Stimulated activated CD8-positive, alpha-beta memory T cell treated with anti-CD3 and anti-CD28 coated beads, Interleukin-4, amount 100 ng/mL, for 1 hour (primary cell): ENCODE measurements at regions not wholly inside any gene's neighbourhood (a gene's known extent, or its start where the extent isn't known, plus 50 kb on each side); places are given as distances from the start of the nearest gene placed in this dataset.
"Not testable (repeated sequence)": the region's sequence is repeated elsewhere in the genome, so short reads cannot be mapped to it uniquely, and the experiment has no call there.

Experiments
- DNase-seq, 2 donors: peaks; one replicate each; pipeline ENCODE4 v3.0.0-alpha.2; 2020; ENCODE audit warnings: low read depth in 2 of 2, low spot score in 1 of 2

DNA sequence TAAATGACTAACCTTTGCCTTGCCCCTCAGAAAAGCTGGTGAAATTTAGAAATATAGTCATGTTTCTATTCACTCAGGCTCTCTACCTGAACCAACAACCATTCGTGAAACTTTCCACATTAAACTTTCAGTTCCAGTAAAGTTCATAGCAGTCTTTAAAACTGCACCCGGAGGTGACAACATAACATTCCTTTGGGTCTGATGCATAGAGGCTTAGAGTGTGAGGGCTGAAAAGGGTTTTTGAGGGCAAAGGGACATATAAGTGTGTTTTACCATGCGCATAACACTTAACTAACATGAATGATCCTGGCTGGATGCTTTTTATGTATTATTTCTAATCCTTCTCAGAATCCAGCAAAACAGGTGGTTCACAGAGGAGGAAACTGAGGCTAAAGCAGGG, 471.7 kb upstream of the MCTP2 start:
- DNase-seq, result no peak

GRCh38 chr15:93758824-93759223, 472.5 kb upstream of the MCTP2 start:
- DNase-seq, result no peak

DNA sequence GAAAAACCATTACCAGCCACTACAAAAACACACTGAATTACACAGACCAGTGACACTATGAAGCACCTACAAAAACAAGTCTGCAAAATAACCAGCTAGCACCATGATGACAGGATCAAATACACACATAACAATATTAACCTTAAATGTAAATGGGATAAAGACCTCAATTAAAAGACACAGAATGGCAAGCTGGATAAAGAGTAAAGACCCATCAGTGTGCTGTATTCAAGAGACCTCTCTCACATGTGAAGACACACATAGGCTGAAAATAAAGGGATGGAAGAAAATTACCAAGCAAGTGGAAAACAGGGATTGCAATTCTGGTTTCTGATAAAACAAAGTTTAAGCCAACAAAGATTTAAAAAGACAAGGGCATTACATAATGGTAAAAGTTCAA, 482.7 kb upstream of the MCTP2 start:
- no peak for DNase-seq

DNA sequence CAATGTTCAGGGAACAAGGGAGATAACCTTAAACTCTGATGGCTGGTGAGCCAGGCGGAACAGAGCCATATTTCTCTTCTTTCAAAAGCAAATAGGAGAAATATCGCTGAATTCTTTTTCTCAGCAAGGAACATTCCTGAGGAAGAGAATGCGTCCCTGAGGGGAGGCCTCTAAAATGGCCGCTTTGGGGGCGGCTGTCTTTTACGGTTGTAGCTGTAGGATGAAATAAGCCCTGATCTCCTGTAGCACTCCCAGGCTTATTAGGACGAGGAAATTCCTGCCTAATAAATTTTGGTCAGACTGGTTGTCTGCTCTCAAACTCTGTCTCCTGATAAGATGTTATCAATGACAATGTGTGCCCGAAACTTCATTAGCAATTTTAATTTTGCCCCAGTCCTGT, 496.4 kb upstream of the MCTP2 start:
- not testable (repeated sequence) for DNase-seq

- no peak for DNase-seq
Observed at GRCh38 chr15:93730724-93731123, 500.6 kb upstream of the MCTP2 start.

GRCh38 chr15:93722165-93722564, 509.2 kb upstream of the MCTP2 start:
- DNase-seq, result no peak

GRCh38 chr15:93720607-93721006, 510.8 kb upstream of the MCTP2 start:
- no peak for DNase-seq

GRCh38 chr15:93719921-93720351, 511.4 kb upstream of the MCTP2 start:
- no peak for DNase-seq

- DNase-seq, result no peak
Observed at GRCh38 chr15:93716615-93717231, 514.6 kb upstream of the MCTP2 start.

DNA sequence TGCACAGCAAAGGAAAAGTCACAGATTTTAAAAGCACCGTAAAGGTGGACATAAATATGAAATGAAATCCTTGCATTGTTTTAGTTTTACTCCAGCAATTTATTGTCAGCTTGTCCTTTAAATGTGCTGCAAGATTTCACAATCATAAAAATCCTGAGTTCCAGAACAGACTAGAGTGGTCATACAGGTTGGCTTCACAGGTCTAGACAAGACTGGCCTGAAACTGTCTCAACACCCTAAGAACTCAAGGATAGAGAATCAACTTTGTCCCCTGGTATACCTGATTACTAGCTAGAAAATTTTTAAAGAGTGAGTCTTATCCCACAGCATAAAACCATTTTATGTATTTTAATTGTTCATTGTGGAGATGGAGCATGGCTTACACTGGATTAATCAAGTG, 521.7 kb upstream of the MCTP2 start:
- DNase-seq, result no peak

DNA sequence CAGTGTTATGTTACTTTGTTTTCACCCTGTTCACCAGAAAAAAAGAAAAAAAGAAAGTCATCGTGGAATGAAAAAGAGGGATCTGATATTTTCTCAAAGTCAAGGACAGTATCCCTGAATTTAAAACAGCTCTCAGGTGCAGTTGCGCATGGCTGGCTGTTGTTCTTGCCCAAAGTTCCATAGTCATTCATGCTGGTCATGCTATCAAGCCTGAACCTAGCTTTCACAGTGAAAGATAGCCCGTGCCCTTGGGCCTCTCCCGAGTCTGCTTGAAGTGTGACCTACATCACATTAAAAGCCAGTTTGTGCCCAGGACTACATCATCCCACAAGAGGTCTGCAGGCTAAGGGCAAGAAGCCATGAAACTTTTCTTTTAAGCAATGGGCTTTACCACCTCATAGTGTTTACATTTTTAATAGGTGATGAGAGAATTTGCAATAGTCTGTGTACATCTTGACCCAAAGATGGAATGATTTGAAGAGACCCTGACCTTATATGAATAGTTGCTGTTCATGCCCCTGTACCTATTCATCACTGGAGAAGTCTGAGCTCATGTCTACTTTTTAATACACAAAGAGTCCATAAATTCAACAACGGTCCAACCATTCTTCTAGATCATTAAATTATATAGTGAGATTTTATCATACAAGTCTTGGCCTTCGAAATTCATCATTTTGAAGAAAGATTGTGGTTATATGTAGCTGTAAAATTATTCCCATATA, 522.5 kb upstream of the MCTP2 start:
- no peak for DNase-seq

DNA sequence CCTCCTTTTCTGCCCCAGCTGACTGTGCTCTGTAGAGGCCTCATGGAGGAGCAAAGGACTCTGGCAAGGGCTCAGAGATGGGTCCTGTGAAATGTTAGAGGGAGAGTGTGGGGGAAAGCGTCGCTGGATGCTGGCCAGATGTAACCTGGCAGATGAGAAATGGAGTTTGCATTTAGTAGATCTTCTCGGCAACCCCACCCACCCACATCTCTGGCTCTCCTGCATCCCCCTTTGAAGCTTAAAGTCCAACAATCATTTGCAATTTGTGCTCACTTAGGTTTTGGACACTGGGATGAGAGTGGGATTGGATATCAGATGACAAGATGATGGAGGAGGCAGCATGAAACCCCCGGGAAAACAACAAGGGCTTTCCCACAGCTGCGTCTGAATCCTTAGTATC, 523.6 kb upstream of the MCTP2 start:
- no peak for DNase-seq

DNA sequence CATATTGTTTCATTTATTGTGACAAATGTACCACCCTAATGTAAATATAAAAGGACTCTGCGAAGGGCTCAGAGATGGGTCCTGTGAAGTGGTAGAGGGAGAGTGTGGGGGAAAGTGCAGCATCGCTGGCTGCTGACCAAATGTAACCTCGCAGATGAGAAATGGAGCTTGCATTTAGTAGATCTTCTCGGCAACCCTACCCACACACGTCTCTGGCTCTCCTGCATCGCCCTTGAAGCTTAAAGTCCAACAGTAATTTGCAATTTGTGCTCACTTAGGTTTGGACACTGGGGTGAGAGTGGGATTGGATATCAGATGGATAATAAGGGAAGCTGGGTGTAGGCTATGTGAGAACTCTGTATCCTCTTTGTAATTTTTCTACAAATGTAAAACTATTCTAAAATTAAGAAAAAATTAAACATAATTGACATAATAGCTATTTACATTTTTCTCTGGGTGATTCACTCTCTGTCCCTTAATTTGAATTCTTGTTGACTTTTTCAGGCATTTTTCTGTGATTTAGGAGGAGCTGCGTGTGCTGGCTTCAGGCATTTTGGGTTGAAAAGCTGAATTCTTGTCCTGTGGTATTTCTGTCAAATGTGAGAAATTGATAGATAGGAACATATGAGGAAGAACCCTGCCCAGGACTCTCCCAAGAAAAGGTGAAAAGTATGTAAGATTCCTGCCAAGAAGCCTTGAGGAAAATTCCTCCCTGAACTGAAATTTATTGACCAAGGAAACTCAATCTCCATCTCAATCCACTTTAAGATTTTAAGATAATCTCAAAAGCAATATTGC, 524.7 kb upstream of the MCTP2 start:
- no peak for DNase-seq

- no peak for DNase-seq
Observed at GRCh38 chr15:93705753-93706455, 525.5 kb upstream of the MCTP2 start.

DNA sequence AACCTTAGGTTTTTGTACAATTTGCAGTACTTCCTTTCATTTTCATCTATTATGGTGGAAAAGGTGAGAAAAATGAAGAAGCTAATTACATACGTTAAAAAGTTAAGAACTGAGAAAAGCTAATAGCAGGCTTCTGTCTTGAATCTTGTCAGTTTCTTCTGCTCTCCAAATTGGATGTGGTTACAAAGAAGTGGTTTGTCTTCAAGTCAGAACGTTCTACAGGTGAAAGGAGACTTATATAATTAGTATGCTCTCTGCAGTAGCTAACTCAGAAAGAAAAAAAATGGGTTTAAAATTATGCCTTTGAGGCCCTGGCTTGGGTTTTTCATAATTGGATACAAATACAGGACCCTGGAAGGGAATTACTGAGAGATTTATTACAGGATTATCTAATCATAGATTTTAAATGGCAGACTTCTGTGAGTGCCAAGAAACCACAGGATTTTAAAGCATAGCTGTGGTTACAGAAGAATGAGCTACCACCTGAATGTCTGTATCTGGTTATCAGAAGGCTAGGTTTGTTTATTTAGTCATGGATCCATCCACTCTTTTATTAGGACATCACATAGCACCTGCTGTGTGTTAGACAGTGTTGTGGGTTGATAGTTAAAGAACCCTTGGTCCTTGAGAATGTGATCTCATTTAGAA, 528.1 kb upstream of the MCTP2 start:
- DNase-seq, result no peak

DNA sequence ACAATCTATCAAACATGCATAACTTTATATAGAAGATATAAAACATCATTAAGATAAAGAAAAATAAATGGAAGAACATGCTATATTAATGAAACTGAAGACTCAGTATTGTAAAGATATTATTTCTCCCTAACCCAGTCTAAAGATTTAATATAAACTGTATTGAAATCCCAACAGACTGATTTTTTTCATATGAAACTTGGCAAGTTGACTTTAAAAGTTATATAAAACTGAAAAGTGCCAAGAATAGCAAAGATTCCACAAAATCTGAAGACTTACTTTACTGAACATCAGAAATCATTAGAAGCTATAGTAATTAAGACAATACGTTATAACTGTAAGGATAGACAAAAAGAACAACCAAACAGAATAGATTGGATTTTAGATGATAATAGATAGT, 531.3 kb upstream of the MCTP2 start:
- DNase-seq, result no peak

DNA sequence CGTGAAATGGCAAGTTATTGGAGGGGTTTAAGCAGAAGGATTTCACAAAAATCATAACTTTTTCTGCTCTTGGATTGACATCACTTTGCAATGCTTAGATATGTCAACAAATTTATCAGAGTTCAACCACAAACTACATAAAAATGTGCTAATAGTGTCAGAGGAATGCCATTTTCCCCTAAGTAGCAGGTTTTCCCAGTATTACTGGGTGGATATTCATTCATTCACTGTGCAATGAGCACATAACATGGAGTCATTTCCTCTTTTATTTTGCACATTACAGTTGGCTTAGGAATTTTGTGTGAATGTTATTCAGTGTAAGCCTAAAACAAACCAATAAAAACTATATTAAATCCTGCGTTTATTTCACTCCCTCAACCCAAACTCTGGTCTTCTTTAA, 537.3 kb upstream of the MCTP2 start:
- DNase-seq, result no peak

DNA sequence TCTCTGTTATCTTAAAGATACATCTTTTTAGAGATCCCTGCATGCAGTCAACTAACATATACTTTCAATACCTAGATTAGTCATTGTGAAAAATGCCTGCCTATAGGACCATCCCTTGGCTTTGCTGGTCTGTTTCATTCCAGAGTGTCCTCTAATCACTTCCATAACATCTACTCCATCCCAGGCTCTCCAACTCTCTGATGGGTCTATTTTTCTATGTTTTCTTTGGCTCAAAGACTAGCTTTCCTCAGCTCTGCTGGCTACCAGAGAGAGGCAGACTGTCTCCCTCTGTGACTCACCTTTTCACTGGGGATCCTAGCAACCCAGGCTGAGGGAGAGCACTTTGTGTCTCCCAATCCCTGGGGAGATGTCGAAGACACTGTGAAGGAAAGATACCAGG, 547.7 kb upstream of the MCTP2 start:
- DNase-seq, result no peak

DNA sequence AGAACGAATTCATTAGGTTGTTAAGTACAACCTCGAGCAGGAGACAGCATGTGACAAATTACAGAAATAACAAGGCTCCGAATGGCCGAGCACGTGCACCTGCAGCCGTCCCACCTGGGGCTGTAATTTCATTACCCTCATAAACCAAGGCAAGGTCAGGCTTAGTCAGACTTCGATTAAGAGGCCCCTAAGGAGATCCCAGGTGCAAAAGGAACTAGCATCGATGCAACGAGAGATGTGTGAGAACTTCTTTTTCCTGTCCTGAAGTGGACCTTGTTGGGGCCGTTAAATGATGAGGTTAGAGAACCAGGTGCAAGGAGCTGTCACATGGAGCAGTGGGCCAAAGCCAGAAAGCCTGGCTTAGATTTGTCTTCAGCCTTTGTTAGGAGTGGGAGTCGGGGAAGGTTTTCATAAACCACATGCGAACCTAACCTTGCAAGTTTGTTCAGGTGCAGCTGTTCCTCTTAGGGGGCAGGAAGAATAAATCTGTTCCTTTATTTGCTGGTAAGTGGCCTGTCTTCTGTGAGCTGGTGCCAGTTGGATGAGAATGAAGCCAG, 559.9 kb upstream of the MCTP2 start:
- no peak for DNase-seq

- no peak for DNase-seq
Observed at GRCh38 chr15:93670931-93671330, 560.4 kb upstream of the MCTP2 start.
